Gastrocnemius medialis (tissue), 4 donors: ENCODE measurements at regions not wholly inside any gene's neighbourhood (a gene's known extent, or its start where the extent isn't known, plus 50 kb on each side); places are given as distances from the start of the nearest gene placed in this dataset.

ENCODE experiments used
- ATAC-seq, 2 donors: fragments of 150-250 bp; one replicate each; pipeline ENCODE4 v1.9.1; 2016
- DNase-seq, 2 donors: peaks; one replicate each; pipeline ENCODE4 v3.0.0-alpha.2; 2019
- H3K27ac ChIP-seq, 4 donors: fragments of 200-600 bp; sonication (generic); 1 replicate in 1 of 4; 2 replicates in 3 of 4; pipeline ENCODE4 v1.5.1; 2016 to 2018; ENCODE audit warnings: mild to moderate bottlenecking in 2 of 4, moderate library complexity in 1 of 4
- H3K27me3 ChIP-seq, 3 donors: fragments of 200-600 bp; sonication (generic) in 2 of 3; 1 replicate in 1 of 3; 2 replicates in 2 of 3; pipeline versions ENCODE4 v1.5.1 to v1.6.0; 2016 to 2019; ENCODE audit warnings: mild to moderate bottlenecking in 1 of 3, moderate library complexity in 1 of 3
- H3K36me3 ChIP-seq, 2 donors: fragments of 200-600 bp; sonication (generic) in 1 of 2; one replicate each; pipeline ENCODE4 v1.5.1; 2017 to 2018
- H3K4me1 ChIP-seq, 2 donors: fragments of 200-600 bp; sonication (generic) in 1 of 2; one replicate each; pipeline ENCODE4 v1.5.1; 2016 to 2017; ENCODE audit warnings: mild to moderate bottlenecking in 2 of 2
- H3K4me3 ChIP-seq, 4 donors: fragments of 200-600 bp; sonication (generic) in 3 of 4; 1 replicate in 1 of 4; 2 replicates in 3 of 4; pipeline ENCODE4 v1.5.1; 2016 to 2019; ENCODE audit warnings: mild to moderate bottlenecking in 2 of 4
- H3K9me3 ChIP-seq, 3 donors: fragments of 200-600 bp; sonication (generic) in 2 of 3; 1 replicate in 1 of 3; 2 replicates in 2 of 3; pipeline ENCODE4 v1.5.1; 2016 to 2019
- POLR2A ChIP-seq, 2 donors: fragments of 450-650 bp; IDR thresholded peaks; one replicate each; pipeline ENCODE4 v1.6.1; 2017; ENCODE audit warnings: antibody characterized with exemption in 2 of 2, mild to moderate bottlenecking in 2 of 2, moderate library complexity in 2 of 2
- in situ Hi-C, 4 donors: fragments of 200-750 bp; cut with MboI; loops; one replicate each; pipeline versions ENCODE4 v1.15.0 to v1.8.0; 2017; ENCODE audit warnings: low sequenced_read_pairs in 4 of 4
- intact Hi-C: fragments of 100-400 bp; cut with DNase I; formaldehyde crosslinking; loops from one replicate; pipeline ENCODE4 v1.15.1; 2023; ENCODE audit warnings: low total_unique reads
- TF ChIP-seq, protein P1 (sequence below), 5 experiments: fragments of 450-650 bp in 3 of 5; fragments of 200-600 bp in 2 of 5; sonication (generic) in 2 of 5; IDR thresholded peaks in 4 of 5; conservative IDR thresholded peaks in 1 of 5; 1 replicate in 4 of 5; 2 replicates in 1 of 5; pipeline ENCODE4 v1.5.1; 2016 to 2019; ENCODE audit warnings: antibody characterized with exemption in 5 of 5, mild to moderate bottlenecking in 3 of 5, moderate library complexity in 3 of 5

- TF ChIP-seq, protein P1, sequence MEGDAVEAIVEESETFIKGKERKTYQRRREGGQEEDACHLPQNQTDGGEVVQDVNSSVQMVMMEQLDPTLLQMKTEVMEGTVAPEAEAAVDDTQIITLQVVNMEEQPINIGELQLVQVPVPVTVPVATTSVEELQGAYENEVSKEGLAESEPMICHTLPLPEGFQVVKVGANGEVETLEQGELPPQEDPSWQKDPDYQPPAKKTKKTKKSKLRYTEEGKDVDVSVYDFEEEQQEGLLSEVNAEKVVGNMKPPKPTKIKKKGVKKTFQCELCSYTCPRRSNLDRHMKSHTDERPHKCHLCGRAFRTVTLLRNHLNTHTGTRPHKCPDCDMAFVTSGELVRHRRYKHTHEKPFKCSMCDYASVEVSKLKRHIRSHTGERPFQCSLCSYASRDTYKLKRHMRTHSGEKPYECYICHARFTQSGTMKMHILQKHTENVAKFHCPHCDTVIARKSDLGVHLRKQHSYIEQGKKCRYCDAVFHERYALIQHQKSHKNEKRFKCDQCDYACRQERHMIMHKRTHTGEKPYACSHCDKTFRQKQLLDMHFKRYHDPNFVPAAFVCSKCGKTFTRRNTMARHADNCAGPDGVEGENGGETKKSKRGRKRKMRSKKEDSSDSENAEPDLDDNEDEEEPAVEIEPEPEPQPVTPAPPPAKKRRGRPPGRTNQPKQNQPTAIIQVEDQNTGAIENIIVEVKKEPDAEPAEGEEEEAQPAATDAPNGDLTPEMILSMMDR (IDR thresholded peaks at IDR 0.05 in 4 of 5, conservative IDR thresholded peaks at IDR 0.05 in 1 of 5): no peak
- no peak for TF ChIP-seq POLR2A (IDR thresholded peaks at IDR 0.05)
- no peaks in the 10 kb centered on the region for H3K36me3 ChIP-seq
- in situ Hi-C loops: no loop called here
- intact Hi-C loops: no loop called here
- ATAC-seq (no peak), DNase-seq (no peak)
- no peak overlapping the region for H3K4me3 ChIP-seq
- no peaks in the 10 kb centered on the region for H3K27me3 ChIP-seq
- H3K9me3 ChIP-seq: no peaks in the 10 kb centered on the region
- H3K27ac ChIP-seq: no peak overlapping the region
- no peaks in the 10 kb centered on the region for H3K4me1 ChIP-seq
Measured at GRCh38 chr12:40618636-40619035, 73.6 kb upstream of the CNTN1 start.

- intact Hi-C loops: loop anchor here (5.0 kb wide), 1 partner anchor 302 kb away; no protein-coding TSS in a partner anchor
- Histone ChIP-seq H3K4me3 (no peak overlapping the region), H3K9me3 (no peaks in the 10 kb centered on the region), H3K36me3 (no peaks in the 10 kb centered on the region), H3K27ac (no peak overlapping the region), H3K27me3 (no peaks in the 10 kb centered on the region), H3K4me1 (no peaks in the 10 kb centered on the region)
- no peak for ATAC-seq
- DNase-seq: no peak
- TF ChIP-seq, protein P1 (IDR thresholded peaks at IDR 0.05 in 4 of 5, conservative IDR thresholded peaks at IDR 0.05 in 1 of 5): no peak
- TF ChIP-seq POLR2A (IDR thresholded peaks at IDR 0.05): no peak
- in situ Hi-C loops: loop anchor here in 1 of 4 donors (5.0 kb wide), 1 partner anchor 302 kb away; no protein-coding TSS in a partner anchor
Measured at GRCh38 chr12:40620564-40621019, 71.6 kb upstream of the CNTN1 start.

DNA sequence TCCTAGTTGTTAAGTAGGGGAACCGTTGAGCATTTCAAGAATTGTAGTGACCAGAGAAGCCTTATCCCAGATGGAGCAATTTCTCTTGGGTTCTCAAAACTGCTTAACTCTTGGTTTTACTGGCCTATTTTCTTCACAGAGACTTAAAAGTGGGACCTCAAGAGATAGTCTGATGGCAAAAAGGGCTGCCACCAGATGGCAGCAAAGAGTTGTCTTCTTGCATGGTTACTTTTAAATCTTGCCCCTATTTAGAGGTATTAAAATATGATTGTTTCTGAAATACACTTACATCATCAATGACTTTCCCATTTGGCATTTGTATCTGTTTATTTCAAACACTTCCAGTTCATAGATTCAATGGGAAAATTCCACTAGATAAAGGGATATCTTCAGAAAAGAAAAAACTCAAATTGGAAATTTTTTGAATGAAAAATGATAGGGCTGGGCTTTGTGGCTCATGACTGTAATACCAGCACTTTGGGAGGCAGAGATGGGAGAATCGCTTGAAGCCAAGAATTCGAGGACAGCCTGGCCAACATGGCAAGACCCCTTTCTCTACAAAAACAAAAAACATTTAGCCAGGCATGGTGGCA is 69.9 kb upstream of the CNTN1 start:
- no peak for TF ChIP-seq POLR2A (IDR thresholded peaks at IDR 0.05)
- TF ChIP-seq, protein P1 (IDR thresholded peaks at IDR 0.05 in 4 of 5, conservative IDR thresholded peaks at IDR 0.05 in 1 of 5): peak in 2 of 5 experiments; percentile 27 to 42
- DNase-seq: no peak
- H3K36me3 ChIP-seq: no peaks in the 10 kb centered on the region
- no peaks in the 10 kb centered on the region for H3K27me3 ChIP-seq
- H3K27ac ChIP-seq: no peak overlapping the region
- H3K9me3 ChIP-seq: no peaks in the 10 kb centered on the region
- in situ Hi-C loops: loop anchor here in 1 of 4 donors (5.0 kb wide), 1 partner anchor 300 kb away; no protein-coding TSS in a partner anchor
- no peak for ATAC-seq
- intact Hi-C loops: loop anchor here (5.0 kb wide), 1 partner anchor 300 kb away; no protein-coding TSS in a partner anchor
- H3K4me1 ChIP-seq: no peaks in the 10 kb centered on the region
- no peak overlapping the region for H3K4me3 ChIP-seq

- intact Hi-C loops (no loop called here), in situ Hi-C loops (no loop called here)
- H3K27me3 ChIP-seq: no peaks in the 10 kb centered on the region
- no peaks in the 10 kb centered on the region for H3K9me3 ChIP-seq
- no peak overlapping the region for H3K4me3 ChIP-seq
- no peaks in the 10 kb centered on the region for H3K4me1 ChIP-seq
- no peak overlapping the region for H3K27ac ChIP-seq
- DNase-seq (no peak), ATAC-seq (no peak)
- TF ChIP-seq, protein P1 (IDR thresholded peaks at IDR 0.05 in 4 of 5, conservative IDR thresholded peaks at IDR 0.05 in 1 of 5): no peak
- TF ChIP-seq POLR2A (IDR thresholded peaks at IDR 0.05): no peak
- H3K36me3 ChIP-seq: no peaks in the 10 kb centered on the region
Measured at GRCh38 chr12:40632171-40632570, 60.1 kb upstream of the CNTN1 start.
